Calu3 (cell line): ENCODE measurements at regions not wholly inside any gene's neighbourhood (a gene's known extent, or its start where the extent isn't known, plus 50 kb on each side); places are given as distances from the start of the nearest gene placed in this dataset.

ENCODE experiments used
- BruUV-seq: library from RNA; stranded (reverse); fragments of 400-500 nt; replicated peaks from 2 replicates; lab custom pipeline; 2021; lab: Mats Ljungman, UMichigan
- CTCF ChIA-PET: fragments of 300-600 bp; sonication (Branson Sonifier 250); formaldehyde crosslinking; loops from one replicate; lab custom pipeline; 2022; ENCODE audit warnings: antibody characterized with exemption; lab: Charles Lee
- DNase-seq: peaks from one replicate; pipeline ENCODE4 v3.0.0; 2022
- H3K27ac Mint-ChIP-seq: one replicate; pipeline ENCODE4 v1.8.0; 2022; ENCODE audit warnings: mixed read lengths; ENCODE audit not compliant: unreplicated experiment
- H3K27me3 Mint-ChIP-seq: one replicate; pipeline ENCODE4 v1.8.0; 2022; ENCODE audit warnings: mixed read lengths; ENCODE audit not compliant: unreplicated experiment
- H3K36me3 Mint-ChIP-seq: one replicate; pipeline ENCODE4 v1.8.0; 2022; ENCODE audit warnings: mild to moderate bottlenecking, moderate library complexity, mixed read lengths; ENCODE audit not compliant: insufficient read depth, unreplicated experiment
- H3K4me1 Mint-ChIP-seq: one replicate; pipeline ENCODE4 v1.8.0; 2022; ENCODE audit warnings: mild to moderate bottlenecking, low read depth, mixed read lengths; ENCODE audit not compliant: unreplicated experiment
- H3K4me3 Mint-ChIP-seq: one replicate; pipeline ENCODE4 v1.8.0; 2022; ENCODE audit warnings: mild to moderate bottlenecking, low read depth, moderate library complexity, mixed read lengths; ENCODE audit not compliant: unreplicated experiment
- H3K9me3 Mint-ChIP-seq: one replicate; pipeline ENCODE4 v1.8.0; 2022; ENCODE audit warnings: low read depth, mixed read lengths; ENCODE audit not compliant: unreplicated experiment
- CTCF ChIP-seq: fragments of 200-600 bp; IDR thresholded peaks from one replicate; pipeline ENCODE4 v1.8.0; 2022; ENCODE audit warnings: antibody characterized with exemption; ENCODE audit not compliant: unreplicated experiment
- intact Hi-C: fragments of 100-400 bp; cut with micrococcal nuclease; formaldehyde crosslinking; loops from one replicate; pipeline ENCODE4 v1.10.0; 2022; ENCODE audit not compliant: unreplicated experiment

GRCh38 chr5:12825163-12825562 is 920.9 kb upstream of the CTNND2 start:
- Mint-ChIP-seq H3K4me3 (no peak overlapping the region), H3K27me3 (no peaks in the 10 kb centered on the region), H3K9me3 (peaks cover 14% of the 10 kb centered on the region), H3K4me1 (no peaks in the 10 kb centered on the region), H3K27ac (no peak overlapping the region), H3K36me3 (no peaks in the 10 kb centered on the region)
- no TSS peak for BruUV-seq
- TF ChIP-seq CTCF, result no peak
- CTCF ChIA-PET, result no interaction called here
- no peak for DNase-seq
- intact Hi-C loops, result no loop called here

GRCh38 chr5:12805165-12805698 is 901.0 kb upstream of the CTNND2 start:
- intact Hi-C loops, result no loop called here
- Mint-ChIP-seq H3K4me1 (no peaks in the 10 kb centered on the region), H3K36me3 (no peaks in the 10 kb centered on the region), H3K4me3 (no peak overlapping the region), H3K9me3 (peaks cover 6% of the 10 kb centered on the region), H3K27me3 (no peaks in the 10 kb centered on the region), H3K27ac (no peak overlapping the region)
- DNase-seq, result no peak
- BruUV-seq, result no TSS peak
- no peak for TF ChIP-seq CTCF
- CTCF ChIA-PET, result no interaction called here

DNA sequence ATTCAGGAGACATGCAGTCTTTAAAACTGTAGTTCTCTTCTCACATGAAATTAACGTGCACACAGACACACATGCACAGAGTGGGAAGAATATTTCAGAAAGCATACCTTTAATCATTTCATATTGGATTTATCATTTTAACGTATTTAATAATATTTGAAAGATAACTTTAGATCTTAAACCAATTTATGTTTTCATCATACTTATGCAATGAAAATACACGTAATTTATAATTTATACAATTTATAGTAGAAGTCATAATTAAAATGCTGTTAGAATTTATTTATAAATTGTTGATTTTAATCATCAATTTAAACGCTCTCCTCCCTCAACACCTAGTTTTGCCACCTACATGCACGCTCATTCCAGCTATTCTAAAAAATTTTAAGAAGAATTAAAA is 894.9 kb upstream of the CTNND2 start:
- TF ChIP-seq CTCF, result no peak
- H3K27me3 Mint-ChIP-seq, result no peaks in the 10 kb centered on the region
- no peak overlapping the region for H3K27ac Mint-ChIP-seq

DNA sequence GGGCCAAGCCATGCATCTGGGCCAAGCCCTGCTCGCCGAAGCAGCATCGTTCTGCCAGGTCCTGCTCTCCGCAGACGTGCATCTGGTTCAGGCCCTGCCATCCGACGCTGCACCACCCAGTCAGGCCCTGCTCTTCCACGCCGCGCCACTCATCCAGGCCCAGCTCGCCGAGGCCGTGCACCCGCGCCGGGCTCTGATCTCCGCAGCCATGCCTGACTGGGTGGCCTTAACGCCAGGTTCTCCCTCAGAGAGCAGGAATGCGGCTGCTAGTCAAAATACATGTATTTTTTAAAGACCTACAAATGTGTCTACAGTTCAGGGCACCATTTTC is 891.1 kb upstream of the CTNND2 start:
- H3K36me3 Mint-ChIP-seq, result no peaks in the 10 kb centered on the region
- H3K27ac Mint-ChIP-seq, result no peak overlapping the region
- H3K27me3 Mint-ChIP-seq, result no peaks in the 10 kb centered on the region
- BruUV-seq, result no TSS peak
- no peak for TF ChIP-seq CTCF
- H3K4me1 Mint-ChIP-seq, result no peaks in the 10 kb centered on the region
- intact Hi-C loops, result no loop called here
- CTCF ChIA-PET, result no interaction called here
- H3K9me3 Mint-ChIP-seq, result peaks cover 5% of the 10 kb centered on the region
- DNase-seq, result no peak
- H3K4me3 Mint-ChIP-seq, result no peak overlapping the region

More for the DNA sequence above, 894.9 kb upstream of the CTNND2 start:
- Mint-ChIP-seq H3K36me3 (no peaks in the 10 kb centered on the region), H3K9me3 (peaks cover 2% of the 10 kb centered on the region), H3K4me1 (no peaks in the 10 kb centered on the region), H3K4me3 (no peak overlapping the region)
- CTCF ChIA-PET, result no interaction called here
- DNase-seq, result no peak
- intact Hi-C loops, result no loop called here
- BruUV-seq, result no TSS peak
